Sigmoid colon (tissue), 6 donors: ENCODE measurements at regions not wholly inside any gene's neighbourhood (a gene's known extent, or its start where the extent isn't known, plus 50 kb on each side); places are given as distances from the start of the nearest gene placed in this dataset.

ENCODE experiments used
- DNase-seq: peaks from one replicate; pipeline ENCODE4 v3.0.0-alpha.2; 2019
- H3K27ac ChIP-seq, 4 donors: fragments of 200-600 bp; sonication (generic); one replicate each; pipeline ENCODE4 v1.5.1; 2016 to 2019; ENCODE audit warnings: mild to moderate bottlenecking in 1 of 4
- H3K27me3 ChIP-seq, 3 donors: fragments of 200-600 bp; sonication (generic); one replicate each; pipeline ENCODE4 v1.5.1; 2019; ENCODE audit warnings: mild to moderate bottlenecking in 1 of 3
- H3K36me3 ChIP-seq, 4 donors: fragments of 200-600 bp; sonication (generic); one replicate each; pipeline ENCODE4 v1.5.1; 2016 to 2019
- H3K4me1 ChIP-seq, 4 donors: fragments of 200-600 bp; sonication (generic); one replicate each; pipeline ENCODE4 v1.5.1; 2017 to 2019
- H3K4me3 ChIP-seq, 4 donors: fragments of 200-600 bp; sonication (generic); one replicate each; pipeline ENCODE4 v1.5.1; 2017 to 2019; ENCODE audit warnings: mild to moderate bottlenecking in 2 of 4, moderate library complexity in 1 of 4
- H3K9me3 ChIP-seq, 4 donors: fragments of 200-600 bp in 3 of 4; sonication (generic) in 3 of 4; one replicate each; pipeline versions ENCODE4 v1.5.1 to v1.6.1; 2013 to 2019
- EP300 ChIP-seq, 4 donors: sonication (generic); formaldehyde crosslinking; IDR thresholded peaks; one replicate each; pipeline ENCODE4 v1.6.1; 2017; ENCODE audit warnings: antibody characterized with exemption in 4 of 4
- POLR2A ChIP-seq, 2 donors: fragments of 450-650 bp; IDR thresholded peaks; one replicate each; pipeline ENCODE4 v1.6.1; 2016; ENCODE audit warnings: antibody characterized with exemption in 2 of 2, mild to moderate bottlenecking in 2 of 2, moderate library complexity in 2 of 2
- POLR2AphosphoS5 ChIP-seq, 4 donors: sonication (generic); formaldehyde crosslinking; IDR thresholded peaks; one replicate each; pipeline ENCODE4 v1.6.1; 2017; ENCODE audit warnings: antibody characterized with exemption in 4 of 4
- WGBS, 2 donors: extraction: QIAGEN DNeasy Blood & Tissue Kit; methylation state at CpG; one replicate each; pipeline ENCODE4 v1.1.7; 2013; 5-methylcytosine and 5-hydroxymethylcytosine counted together
- intact Hi-C: fragments of 100-400 bp; cut with DNase I; formaldehyde crosslinking; loops from one replicate; pipeline ENCODE4 v1.15.1; 2023
- TF ChIP-seq, protein P1 (sequence below), 4 experiments: fragments of 450-650 bp in 3 of 4; fragments of 200-600 bp in 1 of 4; IDR thresholded peaks; one replicate each; pipeline ENCODE4 v1.5.1; 2016 to 2019; ENCODE audit warnings: antibody characterized with exemption in 4 of 4, mild to moderate bottlenecking in 3 of 4, moderate library complexity in 2 of 4
- donor health status: healthy with polysubstance abuse.
- donor health status: healthy.

DNA sequence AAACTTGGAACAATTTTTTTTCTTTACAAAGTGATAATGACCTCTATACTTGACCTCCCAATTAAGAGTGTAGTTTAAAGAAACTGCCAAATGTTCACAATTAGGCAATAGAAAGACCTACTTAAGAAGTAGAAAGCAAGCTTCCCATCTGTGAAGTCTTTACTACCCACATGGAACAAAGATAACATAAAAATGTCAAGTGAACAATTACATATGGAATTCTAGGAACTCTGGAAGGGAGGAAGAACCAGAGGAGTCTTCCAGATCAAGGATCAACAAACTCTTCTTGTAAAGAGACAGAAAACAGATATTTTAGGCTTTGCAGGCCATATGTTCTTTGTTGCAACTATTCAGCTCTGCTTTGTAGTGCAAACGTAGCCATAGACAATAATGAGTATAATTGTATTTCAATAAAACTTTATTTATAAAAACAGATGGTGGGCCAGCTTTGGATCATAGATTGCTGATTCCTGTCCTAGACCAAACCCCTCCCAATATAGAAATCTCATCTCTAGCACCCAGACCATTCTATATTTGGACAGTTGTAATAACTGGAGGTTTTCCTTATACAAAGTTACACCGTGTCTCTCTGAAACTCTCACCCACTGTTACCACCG is 68.4 kb upstream of the MAGI3 start:
- DNase-seq, result no peak
- TF ChIP-seq EP300 (IDR thresholded peaks at IDR 0.05) (no peak), POLR2A (IDR thresholded peaks at IDR 0.05) (no peak), POLR2AphosphoS5 (IDR thresholded peaks at IDR 0.05) (no peak)
- no peaks in the 10 kb centered on the region for H3K9me3 ChIP-seq
- intact Hi-C loops, result no loop called here
- peaks cover 0 to 12% (median 0%) of the 10 kb centered on the region in 4 donors for H3K4me1 ChIP-seq
- no peaks in the 10 kb centered on the region for H3K27me3 ChIP-seq
- H3K27ac ChIP-seq, result no peak overlapping the region
- WGBS, 2 donors, result 72 to 87% methylated on average over 3 of the region's 3 CpGs
- no peak overlapping the region for H3K4me3 ChIP-seq
- H3K36me3 ChIP-seq, result no peaks in the 10 kb centered on the region

DNA sequence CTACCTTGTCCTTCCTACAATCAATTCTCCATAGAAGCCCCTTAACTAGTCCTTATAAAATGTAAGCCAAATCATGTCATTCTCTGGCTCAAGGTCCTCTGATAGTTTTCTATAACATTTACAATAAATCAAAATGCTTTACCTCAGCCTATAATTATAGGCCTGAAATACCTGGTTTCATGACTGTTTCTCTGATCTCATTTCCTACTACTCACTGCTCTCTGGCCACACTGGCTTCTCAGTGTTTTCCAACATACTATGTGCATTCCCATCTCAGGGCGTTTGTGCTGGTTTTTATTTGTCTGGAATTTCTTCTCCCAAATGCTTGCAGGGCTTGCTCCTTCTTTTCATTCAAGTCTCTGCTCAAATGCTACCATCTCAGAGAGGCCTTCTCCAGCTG is 67.9 kb upstream of the MAGI3 start:
- intact Hi-C loops, result no loop called here
- no peaks in the 10 kb centered on the region for H3K9me3 ChIP-seq
- no peak overlapping the region for H3K4me3 ChIP-seq
- H3K36me3 ChIP-seq, result no peaks in the 10 kb centered on the region
- no peak overlapping the region for H3K27ac ChIP-seq
- TF ChIP-seq POLR2A (IDR thresholded peaks at IDR 0.05) (no peak), POLR2AphosphoS5 (IDR thresholded peaks at IDR 0.05) (no peak), EP300 (IDR thresholded peaks at IDR 0.05) (no peak)
- TF ChIP-seq, protein P1, sequence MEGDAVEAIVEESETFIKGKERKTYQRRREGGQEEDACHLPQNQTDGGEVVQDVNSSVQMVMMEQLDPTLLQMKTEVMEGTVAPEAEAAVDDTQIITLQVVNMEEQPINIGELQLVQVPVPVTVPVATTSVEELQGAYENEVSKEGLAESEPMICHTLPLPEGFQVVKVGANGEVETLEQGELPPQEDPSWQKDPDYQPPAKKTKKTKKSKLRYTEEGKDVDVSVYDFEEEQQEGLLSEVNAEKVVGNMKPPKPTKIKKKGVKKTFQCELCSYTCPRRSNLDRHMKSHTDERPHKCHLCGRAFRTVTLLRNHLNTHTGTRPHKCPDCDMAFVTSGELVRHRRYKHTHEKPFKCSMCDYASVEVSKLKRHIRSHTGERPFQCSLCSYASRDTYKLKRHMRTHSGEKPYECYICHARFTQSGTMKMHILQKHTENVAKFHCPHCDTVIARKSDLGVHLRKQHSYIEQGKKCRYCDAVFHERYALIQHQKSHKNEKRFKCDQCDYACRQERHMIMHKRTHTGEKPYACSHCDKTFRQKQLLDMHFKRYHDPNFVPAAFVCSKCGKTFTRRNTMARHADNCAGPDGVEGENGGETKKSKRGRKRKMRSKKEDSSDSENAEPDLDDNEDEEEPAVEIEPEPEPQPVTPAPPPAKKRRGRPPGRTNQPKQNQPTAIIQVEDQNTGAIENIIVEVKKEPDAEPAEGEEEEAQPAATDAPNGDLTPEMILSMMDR (IDR thresholded peaks at IDR 0.05), result no peak
- WGBS, 2 donors, result 84 to 88% methylated on average over 1 of the region's 1 CpG
- H3K27me3 ChIP-seq, result no peaks in the 10 kb centered on the region
- H3K4me1 ChIP-seq, result peaks cover 0 to 12% (median 0%) of the 10 kb centered on the region in 4 donors
- no peak for DNase-seq

DNA sequence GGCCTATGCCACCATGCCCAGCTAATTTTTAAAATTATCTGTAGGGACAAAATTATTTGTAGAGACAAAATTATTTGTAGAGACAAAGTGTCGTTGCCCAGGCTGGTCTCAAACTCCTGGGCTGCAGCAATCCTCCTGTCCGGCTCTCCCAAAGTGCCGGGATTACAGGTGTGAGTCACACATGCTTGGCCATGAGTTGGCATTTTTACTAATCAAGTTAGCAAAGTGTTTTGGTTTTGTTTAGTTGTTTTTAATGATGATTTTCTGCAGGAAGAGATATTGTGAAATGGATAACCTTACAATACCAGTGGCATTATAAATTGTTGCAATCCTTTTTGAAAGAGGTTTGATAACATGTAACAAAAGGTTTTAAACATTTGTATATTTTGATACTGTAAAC is 65.3 kb upstream of the MAGI3 start:
- no peak for DNase-seq
- H3K9me3 ChIP-seq, result no peaks in the 10 kb centered on the region
- WGBS, 2 donors, result 70 to 88% methylated on average over 3 of the region's 3 CpGs
- H3K27me3 ChIP-seq, result no peaks in the 10 kb centered on the region
- intact Hi-C loops, result no loop called here
- H3K4me3 ChIP-seq, result no peak overlapping the region
- TF ChIP-seq, protein P1 (IDR thresholded peaks at IDR 0.05), result no peak
- TF ChIP-seq POLR2A (IDR thresholded peaks at IDR 0.05) (no peak), POLR2AphosphoS5 (IDR thresholded peaks at IDR 0.05) (no peak), EP300 (IDR thresholded peaks at IDR 0.05) (no peak)
- no peak overlapping the region for H3K27ac ChIP-seq
- H3K36me3 ChIP-seq, result no peaks in the 10 kb centered on the region
- peaks cover 0 to 12% (median 0%) of the 10 kb centered on the region in 4 donors for H3K4me1 ChIP-seq

DNA sequence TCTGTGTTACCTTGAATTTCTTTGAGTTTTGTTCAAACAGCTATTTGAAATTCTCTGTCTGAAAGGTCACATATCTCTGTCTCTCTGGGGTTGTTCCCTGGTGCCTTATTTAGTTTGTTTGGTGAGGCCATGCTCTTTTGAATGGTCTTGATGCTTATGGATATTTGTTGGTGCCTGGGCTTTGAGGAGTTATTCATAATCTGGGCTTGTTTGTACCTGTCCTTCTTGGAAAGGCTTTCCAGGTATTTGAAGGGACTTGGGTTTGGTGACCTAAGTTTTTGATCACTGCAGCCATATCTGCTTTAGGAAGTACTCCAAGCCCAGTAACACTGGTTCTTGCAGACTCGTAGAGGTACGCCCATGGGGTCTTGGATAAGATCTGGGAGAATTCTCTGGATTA is 63.3 kb upstream of the MAGI3 start:
- H3K27ac ChIP-seq, result no peak overlapping the region
- no peak overlapping the region for H3K4me3 ChIP-seq
- intact Hi-C loops, result no loop called here
- H3K9me3 ChIP-seq, result no peaks in the 10 kb centered on the region
- peaks cover 0 to 5% (median 0%) of the 10 kb centered on the region in 4 donors for H3K4me1 ChIP-seq
- 98% methylated on average over 2 of the region's 2 CpGs for WGBS, 2 donors
- TF ChIP-seq EP300 (IDR thresholded peaks at IDR 0.05), result no peak
- TF ChIP-seq POLR2A (IDR thresholded peaks at IDR 0.05), result no peak
- TF ChIP-seq, protein P1 (IDR thresholded peaks at IDR 0.05), result no peak
- no peak for TF ChIP-seq POLR2AphosphoS5 (IDR thresholded peaks at IDR 0.05)
- H3K27me3 ChIP-seq, result no peaks in the 10 kb centered on the region
- no peak for DNase-seq
- H3K36me3 ChIP-seq, result no peaks in the 10 kb centered on the region

DNA sequence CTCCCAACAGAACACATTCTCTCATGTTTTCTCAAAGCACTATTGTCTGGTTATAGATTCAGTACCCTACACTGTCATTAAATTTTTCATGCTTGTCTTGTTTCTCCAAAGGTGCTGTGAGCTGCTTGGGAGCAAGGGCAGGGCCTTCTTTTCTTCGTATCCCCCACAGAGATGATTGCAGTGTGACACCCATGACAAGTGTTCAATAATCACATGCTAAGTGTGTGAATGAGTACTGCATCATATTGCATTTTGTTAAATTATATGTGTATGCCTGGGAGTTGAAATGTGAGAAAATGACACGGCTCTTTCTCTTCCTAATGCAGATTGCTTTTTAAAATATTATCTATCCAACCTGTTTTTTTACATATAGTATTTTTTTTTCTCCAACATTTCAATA is 57.3 kb upstream of the MAGI3 start:
- intact Hi-C loops, result no loop called here

More for the DNA sequence above, 57.3 kb upstream of the MAGI3 start:
- WGBS, 2 donors, result 84 to 89% methylated on average over 2 of the region's 2 CpGs
- H3K27ac ChIP-seq, result no peak overlapping the region
- TF ChIP-seq, protein P1 (IDR thresholded peaks at IDR 0.05), result no peak
- TF ChIP-seq EP300 (IDR thresholded peaks at IDR 0.05) (no peak), POLR2A (IDR thresholded peaks at IDR 0.05) (no peak), POLR2AphosphoS5 (IDR thresholded peaks at IDR 0.05) (no peak)
- H3K4me3 ChIP-seq, result no peak overlapping the region
- no peaks in the 10 kb centered on the region for H3K9me3 ChIP-seq
- DNase-seq, result no peak
- no peaks in the 10 kb centered on the region for H3K4me1 ChIP-seq
- no peaks in the 10 kb centered on the region for H3K27me3 ChIP-seq
- H3K36me3 ChIP-seq, result no peaks in the 10 kb centered on the region
